GM04503 (cell line): ENCODE measurements at regions not wholly inside any gene's neighbourhood (a gene's known extent, or its start where the extent isn't known, plus 50 kb on each side); places are given as distances from the start of the nearest gene placed in this dataset.
A peak's percentile ranks its signal among the peaks of the same experiment; 100 is the strongest.

Experiments used
- DNase-seq: peaks from one replicate; pipeline ENCODE4 v3.0.0-alpha.2; 2012; ENCODE audit warnings: low read depth

- DNase-seq: no peak
Measured at GRCh38 chr3:159791336-159791735, 197.3 kb upstream of the IL12A start.

- no peak for DNase-seq
Measured at GRCh38 chr3:159792070-159792469, 196.6 kb upstream of the IL12A start.

GRCh38 chr3:159795042-159795441 is 193.6 kb upstream of the IL12A start:
- DNase-seq: no peak

- DNase-seq: no peak
Measured at GRCh38 chr3:159795681-159796175, 192.9 kb upstream of the IL12A start.

- DNase-seq: no peak
Measured at GRCh38 chr3:159796226-159796625, 192.4 kb upstream of the IL12A start.

GRCh38 chr3:159796744-159797143 is 191.9 kb upstream of the IL12A start:
- DNase-seq: peak; percentile 79

GRCh38 chr3:159797771-159798170 is 190.9 kb upstream of the IL12A start:
- DNase-seq: no peak

- peak; percentile 51 for DNase-seq
Measured at GRCh38 chr3:159798951-159799350, 189.7 kb upstream of the IL12A start.

- no peak for DNase-seq
Measured at GRCh38 chr3:159800434-159801155, 188.0 kb upstream of the IL12A start.

GRCh38 chr3:159802864-159803263 is 185.8 kb upstream of the IL12A start:
- no peak for DNase-seq

- DNase-seq: no peak
Measured at GRCh38 chr3:159803459-159803858, 185.2 kb upstream of the IL12A start.

- DNase-seq: no peak
Measured at GRCh38 chr3:159804726-159805410, 183.8 kb upstream of the IL12A start.

GRCh38 chr3:159805411-159805772 is 183.2 kb upstream of the IL12A start:
- no peak for DNase-seq

GRCh38 chr3:159806412-159806811 is 182.2 kb upstream of the IL12A start:
- DNase-seq: no peak

- DNase-seq: no peak
Measured at GRCh38 chr3:159807137-159808040, 181.2 kb upstream of the IL12A start.

- no peak for DNase-seq
Measured at GRCh38 chr3:159813822-159814531, 174.7 kb upstream of the IL12A start.

- no peak for DNase-seq
Measured at GRCh38 chr3:159816512-159816911, 172.1 kb upstream of the IL12A start.

GRCh38 chr3:159817126-159817525 is 171.5 kb upstream of the IL12A start:
- DNase-seq: no peak

- no peak for DNase-seq
Measured at GRCh38 chr3:159817571-159817970, 171.1 kb upstream of the IL12A start.

- no peak for DNase-seq
Measured at GRCh38 chr3:159818399-159818798, 170.2 kb upstream of the IL12A start.

- DNase-seq: no peak
Measured at GRCh38 chr3:159818997-159819500, 169.6 kb upstream of the IL12A start.

GRCh38 chr3:159819676-159820075 is 169.0 kb upstream of the IL12A start:
- no peak for DNase-seq
